HG02981 (cell line): ENCODE measurements at regions not wholly inside any gene's neighbourhood (a gene's known extent, or its start where the extent isn't known, plus 50 kb on each side); places are given as distances from the start of the nearest gene placed in this dataset.
"Not testable (repeated sequence)": the region's sequence is repeated elsewhere in the genome, so short reads cannot be mapped to it uniquely, and the experiment has no call there.

Experiments used
- ATAC-seq: cut with Tn5 transposase; IDR thresholded peaks from one replicate; pipeline ENCODE4 v1.9.1; 2021; ENCODE audit warnings: mild to moderate bottlenecking, moderate library complexity; ENCODE audit not compliant: unreplicated experiment

DNA sequence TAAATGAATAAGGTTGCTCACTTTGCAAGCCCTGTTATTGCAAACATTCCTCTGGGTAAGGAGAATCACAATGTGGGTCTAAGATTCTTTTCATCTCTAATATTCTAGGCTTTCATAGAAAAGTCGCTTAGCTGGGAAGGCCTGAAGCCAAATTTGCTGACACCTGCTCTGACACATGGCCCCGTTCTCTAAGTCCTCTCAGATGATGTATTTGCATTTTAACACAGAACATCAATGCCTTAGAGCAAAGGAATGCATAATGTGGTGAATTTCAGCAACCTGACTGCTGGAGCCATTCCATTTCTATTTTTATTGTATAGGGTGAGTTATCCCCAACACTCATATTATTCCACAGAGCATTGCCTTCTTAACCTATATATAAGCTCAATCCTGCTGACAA lies 682.1 kb upstream of the NRP1 start:
- no peak for ATAC-seq

DNA sequence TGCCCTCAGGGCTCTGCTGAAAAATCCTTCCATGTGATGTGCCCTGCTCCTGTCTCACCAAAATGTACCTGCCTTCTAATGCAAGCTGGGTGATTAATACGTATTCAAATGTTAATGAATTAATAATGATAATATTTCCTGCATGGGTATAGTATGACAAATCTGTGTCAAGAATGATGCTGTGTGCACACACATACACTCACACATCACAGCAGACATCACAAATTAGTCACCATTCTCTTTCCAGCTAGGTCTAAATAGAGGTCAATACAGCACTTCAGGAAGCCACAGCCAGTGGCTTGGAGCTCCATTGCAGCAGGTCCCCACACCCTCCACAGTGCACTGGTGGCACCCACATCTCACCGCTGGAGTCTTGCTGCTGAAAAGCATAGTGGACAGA lies 681.2 kb upstream of the NRP1 start:
- no peak for ATAC-seq

- no peak for ATAC-seq
These were observed 678.8 kb upstream of the NRP1 start for GRCh38 chr10:34013235-34013634.

- ATAC-seq: no peak
These were observed 676.4 kb upstream of the NRP1 start for GRCh38 chr10:34010891-34011290.

DNA sequence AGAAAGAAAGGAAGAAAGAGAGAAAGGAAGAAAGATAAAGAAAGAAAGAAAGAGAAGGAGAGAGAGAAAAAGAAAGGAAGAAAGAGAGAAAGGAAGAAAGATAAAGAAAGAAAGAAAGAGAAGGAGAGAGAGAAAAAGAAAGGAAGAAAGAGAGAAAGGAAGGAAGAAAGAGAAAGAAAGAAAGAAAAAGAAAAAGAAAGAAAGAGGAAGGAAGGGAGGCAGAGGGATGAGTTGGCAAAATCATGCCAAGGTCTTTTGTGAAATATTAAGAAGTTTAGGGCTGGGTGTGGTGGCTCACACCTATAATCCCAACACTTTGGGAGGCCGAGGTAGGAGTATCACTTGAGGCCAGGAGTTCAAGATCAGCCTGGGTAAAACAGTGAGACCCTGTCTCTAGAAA lies 675.8 kb upstream of the NRP1 start:
- ATAC-seq: not testable (repeated sequence)

GRCh38 chr10:34008656-34009055 lies 674.2 kb upstream of the NRP1 start:
- no peak for ATAC-seq

- ATAC-seq: no peak
These were observed 672.0 kb upstream of the NRP1 start for GRCh38 chr10:34006471-34006870.

DNA sequence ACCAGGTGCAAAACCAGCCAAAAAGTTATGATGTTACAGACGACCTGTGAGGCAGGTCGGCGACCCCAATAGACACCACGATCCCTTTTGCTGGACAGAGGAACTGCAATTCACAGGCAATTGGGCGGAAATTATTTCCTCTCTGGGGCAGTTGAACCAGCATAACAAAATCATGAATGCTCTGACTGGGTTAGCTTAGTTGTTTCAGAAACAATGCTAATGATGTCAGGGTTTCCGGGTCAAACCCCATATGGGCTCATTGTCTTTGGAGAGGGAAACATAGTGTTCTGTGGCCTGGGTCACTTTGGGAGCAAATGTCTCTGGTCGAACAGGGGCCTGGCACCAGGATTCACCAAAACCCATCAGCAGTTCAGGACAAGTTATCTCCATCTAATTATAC lies 669.1 kb upstream of the NRP1 start:
- ATAC-seq: no peak

DNA sequence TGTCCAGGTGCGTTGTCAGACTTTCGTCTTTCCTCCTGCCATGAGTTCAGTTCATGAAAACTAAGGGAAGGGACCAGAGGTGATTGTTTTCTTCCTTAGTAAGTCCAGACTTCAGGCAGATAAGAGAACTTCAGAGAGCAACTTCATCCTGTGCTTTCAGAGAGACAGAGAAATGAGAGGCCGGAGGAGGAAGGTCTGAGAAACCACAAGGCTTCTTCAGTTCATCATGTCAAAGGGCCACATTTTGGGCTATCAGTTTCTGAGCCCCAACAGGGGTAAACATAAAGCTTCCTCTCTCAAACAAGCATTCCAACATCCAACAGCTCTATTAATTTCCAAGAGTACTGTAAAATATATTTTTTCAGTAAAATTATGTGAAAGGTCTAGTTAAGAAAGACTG lies 668.4 kb upstream of the NRP1 start:
- ATAC-seq: no peak

GRCh38 chr10:34001831-34002230 lies 667.4 kb upstream of the NRP1 start:
- no peak for ATAC-seq

GRCh38 chr10:34001087-34001580 lies 666.7 kb upstream of the NRP1 start:
- no peak for ATAC-seq

DNA sequence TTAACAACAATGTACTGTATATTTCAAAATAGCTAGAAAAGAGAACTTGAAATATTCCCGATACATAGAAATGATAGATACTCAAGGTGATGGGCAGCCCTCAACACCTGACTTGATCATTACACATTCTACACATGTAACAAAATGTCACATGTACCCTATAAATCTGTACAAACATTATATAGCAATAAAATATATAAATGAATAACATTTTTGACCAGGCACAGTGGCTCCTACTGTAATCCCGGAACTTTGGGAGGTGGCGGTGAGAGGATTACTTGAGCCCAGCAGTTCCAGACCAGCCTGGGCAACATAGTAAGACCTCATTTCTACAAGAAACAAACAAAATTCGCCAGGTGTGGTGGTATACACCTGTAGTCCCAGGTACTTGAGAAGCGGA lies 659.5 kb upstream of the NRP1 start:
- ATAC-seq: no peak

DNA sequence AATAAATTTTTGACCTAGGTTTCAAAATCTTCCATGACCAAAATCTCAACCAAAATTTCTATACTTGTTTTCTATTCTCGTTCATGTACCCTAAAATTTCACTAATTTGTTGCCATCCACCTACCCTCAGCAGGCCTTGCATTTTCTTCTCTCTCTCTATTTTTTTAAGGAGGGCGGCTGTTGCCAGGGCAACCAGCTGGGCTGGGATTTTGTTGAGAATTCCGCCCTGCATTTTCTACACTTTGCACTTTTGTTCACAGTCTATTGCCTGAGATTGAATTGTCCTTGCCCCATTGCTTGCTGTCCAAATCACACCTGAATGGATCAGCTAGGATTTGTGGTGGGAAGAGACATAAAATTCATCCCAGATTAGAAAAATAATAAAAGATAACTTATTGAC lies 657.5 kb upstream of the NRP1 start:
- ATAC-seq: no peak

DNA sequence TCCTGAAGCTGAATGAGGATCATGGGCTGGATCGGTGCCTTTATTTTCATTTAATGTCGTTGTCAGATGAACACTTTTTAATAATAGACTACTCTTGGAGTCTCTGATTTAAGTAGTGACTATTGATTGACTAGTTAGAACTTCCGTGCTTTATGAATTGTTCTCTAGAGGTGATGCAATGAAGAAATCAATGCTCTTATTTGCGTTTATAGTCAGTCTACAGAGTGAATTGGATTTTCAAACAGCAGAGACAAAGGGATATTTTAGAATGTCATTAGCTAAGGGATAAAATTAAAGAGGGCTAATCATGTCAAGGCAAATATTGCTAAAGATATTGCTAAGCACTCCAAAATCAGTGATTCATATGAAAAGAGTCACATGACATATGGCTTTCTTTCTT lies 652.0 kb upstream of the NRP1 start:
- ATAC-seq: no peak

DNA sequence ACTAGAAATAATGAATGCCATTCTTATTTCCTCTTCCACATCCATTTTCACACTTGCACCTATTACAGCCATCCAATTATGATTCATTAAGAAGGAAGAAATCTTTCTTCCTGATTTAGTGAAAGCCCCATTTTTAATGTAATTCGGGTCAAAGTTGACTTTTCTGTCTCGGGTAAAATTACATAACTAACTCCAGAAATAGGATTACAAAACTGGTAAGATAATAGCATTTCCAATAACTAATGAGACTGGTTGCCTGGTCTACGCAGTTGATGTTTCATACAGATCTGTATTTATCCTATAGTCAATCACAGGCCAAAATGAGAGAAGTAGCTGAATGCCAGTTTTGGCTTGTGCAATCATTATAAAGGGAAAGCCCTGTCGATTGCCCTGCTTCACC lies 651.5 kb upstream of the NRP1 start:
- ATAC-seq: no peak

GRCh38 chr10:33982995-33983394 lies 648.5 kb upstream of the NRP1 start:
- no peak for ATAC-seq

- ATAC-seq: no peak
These were observed 646.8 kb upstream of the NRP1 start for GRCh38 chr10:33981301-33981700.

DNA sequence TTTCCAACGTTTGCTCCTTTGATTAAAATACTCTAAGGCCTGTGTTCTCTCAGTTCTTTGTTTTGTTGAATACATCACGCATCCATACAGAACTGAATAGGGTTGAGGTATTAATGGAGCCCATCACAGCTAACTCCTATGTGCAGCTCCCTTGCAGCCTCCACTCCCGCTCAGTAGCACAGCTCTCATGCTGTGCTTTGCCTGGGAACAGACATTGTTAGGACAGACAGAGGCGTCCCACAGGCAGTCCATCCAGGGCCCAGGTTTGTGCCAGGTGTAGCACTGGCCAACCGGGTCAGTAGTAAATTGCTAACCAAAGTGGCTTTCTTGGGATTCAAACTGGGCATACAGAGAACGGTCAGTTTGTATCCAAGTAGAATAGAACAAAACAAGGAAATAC lies 644.7 kb upstream of the NRP1 start:
- no peak for ATAC-seq

DNA sequence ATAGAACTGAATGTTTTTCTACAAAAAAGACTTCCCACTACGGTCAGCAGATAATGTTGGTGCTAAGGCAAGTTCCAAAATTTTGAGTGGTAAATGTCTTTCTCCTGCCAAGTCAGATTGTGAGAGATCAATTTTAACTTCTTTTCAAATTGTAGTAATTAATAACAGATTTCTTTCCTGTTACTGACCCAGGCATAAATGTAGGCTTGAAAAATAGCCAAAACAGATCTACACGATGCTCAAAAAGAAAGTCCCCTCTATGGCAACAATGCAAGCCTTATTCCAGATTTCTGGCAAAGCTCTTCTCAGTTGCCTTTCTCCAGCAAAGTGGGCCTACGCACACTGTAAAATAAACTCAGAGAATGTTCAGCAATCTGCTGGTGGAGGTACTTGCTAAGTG lies 641.0 kb upstream of the NRP1 start:
- no peak for ATAC-seq

GRCh38 chr10:33974976-33975478 lies 640.6 kb upstream of the NRP1 start:
- no peak for ATAC-seq

DNA sequence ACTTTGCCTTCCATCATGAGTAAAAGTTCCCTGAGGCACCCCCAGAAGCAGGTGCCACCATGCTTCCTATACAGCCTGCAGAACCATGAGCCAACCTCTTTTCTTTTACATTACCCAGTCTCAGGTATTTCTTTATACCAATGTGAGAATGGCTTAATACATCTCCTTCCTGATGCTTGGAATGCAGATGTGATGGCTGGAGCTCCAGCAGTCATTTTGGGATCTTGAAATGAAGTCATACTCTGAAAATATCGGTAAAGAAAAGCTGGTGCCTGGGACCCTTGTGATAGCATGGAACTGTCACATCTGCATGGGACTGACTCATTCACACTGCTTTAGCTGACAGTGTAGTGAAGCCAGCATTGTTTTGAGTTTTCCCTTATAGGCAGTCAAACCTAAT lies 634.5 kb upstream of the NRP1 start:
- ATAC-seq: no peak

GRCh38 chr10:33967606-33968120 lies 633.2 kb upstream of the NRP1 start:
- no peak for ATAC-seq

DNA sequence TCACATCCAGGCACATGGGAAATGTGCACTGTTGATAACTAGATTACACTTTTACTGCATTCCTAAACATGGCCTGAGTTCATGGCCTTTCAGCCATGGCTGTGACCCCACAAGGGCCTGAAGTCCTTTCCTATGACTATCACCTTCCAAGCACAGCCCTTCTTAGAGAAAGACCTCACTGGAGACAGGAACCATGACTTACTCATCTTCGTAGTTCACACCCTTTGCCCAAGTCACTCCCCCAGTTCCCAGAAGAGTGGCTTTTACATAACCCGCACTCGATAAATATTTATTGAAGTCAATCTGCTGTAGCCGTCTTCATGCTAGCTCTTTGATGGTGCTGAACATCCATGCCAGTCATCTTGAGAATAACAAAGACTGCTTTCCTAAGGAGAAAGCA lies 632.5 kb upstream of the NRP1 start:
- ATAC-seq: no peak
